ENCODE measurements at regions not wholly inside any gene's neighbourhood (a gene's known extent, or its start where the extent isn't known, plus 50 kb on each side); places are given as distances from the start of the nearest gene placed in this dataset.

DNA sequence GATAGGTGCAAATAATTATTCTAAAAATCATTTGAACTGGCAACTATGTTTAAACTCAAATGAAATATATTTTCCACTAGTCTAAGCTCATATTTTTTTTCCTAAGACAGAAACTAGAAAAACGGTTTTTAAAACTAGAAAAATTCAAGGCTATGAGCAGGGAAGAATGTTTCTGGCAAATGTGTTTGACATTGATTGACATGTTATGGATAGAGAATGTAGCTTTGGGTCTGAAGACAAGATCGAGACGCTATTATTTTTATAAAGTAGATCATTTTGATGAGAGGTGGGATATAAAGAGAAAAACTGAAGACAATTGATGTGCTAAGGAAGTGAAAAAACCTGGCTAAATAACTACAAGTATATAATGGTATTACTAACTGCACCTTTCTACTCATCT lies 415.2 kb downstream of the GABRB3 start:
- no peak for TF ChIP-seq ZNF785 (tag by site-specific recombination; IDR thresholded peaks at IDR 0.05)
- TF ChIP-seq ZNF626 (tag by site-specific recombination; IDR thresholded peaks at IDR 0.05): no peak
- TF ChIP-seq, protein P1, sequence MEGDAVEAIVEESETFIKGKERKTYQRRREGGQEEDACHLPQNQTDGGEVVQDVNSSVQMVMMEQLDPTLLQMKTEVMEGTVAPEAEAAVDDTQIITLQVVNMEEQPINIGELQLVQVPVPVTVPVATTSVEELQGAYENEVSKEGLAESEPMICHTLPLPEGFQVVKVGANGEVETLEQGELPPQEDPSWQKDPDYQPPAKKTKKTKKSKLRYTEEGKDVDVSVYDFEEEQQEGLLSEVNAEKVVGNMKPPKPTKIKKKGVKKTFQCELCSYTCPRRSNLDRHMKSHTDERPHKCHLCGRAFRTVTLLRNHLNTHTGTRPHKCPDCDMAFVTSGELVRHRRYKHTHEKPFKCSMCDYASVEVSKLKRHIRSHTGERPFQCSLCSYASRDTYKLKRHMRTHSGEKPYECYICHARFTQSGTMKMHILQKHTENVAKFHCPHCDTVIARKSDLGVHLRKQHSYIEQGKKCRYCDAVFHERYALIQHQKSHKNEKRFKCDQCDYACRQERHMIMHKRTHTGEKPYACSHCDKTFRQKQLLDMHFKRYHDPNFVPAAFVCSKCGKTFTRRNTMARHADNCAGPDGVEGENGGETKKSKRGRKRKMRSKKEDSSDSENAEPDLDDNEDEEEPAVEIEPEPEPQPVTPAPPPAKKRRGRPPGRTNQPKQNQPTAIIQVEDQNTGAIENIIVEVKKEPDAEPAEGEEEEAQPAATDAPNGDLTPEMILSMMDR (tag by site-specific recombination; IDR thresholded peaks at IDR 0.05): no peak
- no peak for TF ChIP-seq ZNF133 (tag by site-specific recombination; IDR thresholded peaks at IDR 0.05)
- no peak for TF ChIP-seq ZBTB8A (tag by site-specific recombination; IDR thresholded peaks at IDR 0.05)
- no peak for TF ChIP-seq ZNF274 (IDR thresholded peaks at IDR 0.05; ENCODE audit: low read length)
- no peak for TF ChIP-seq ZNF274 (tag by site-specific recombination; IDR thresholded peaks at IDR 0.05; ENCODE audit: borderline replicate concordance)
- no peak for TF ChIP-seq ZNF404 (tag by site-specific recombination; IDR thresholded peaks at IDR 0.05)
- no peak for TF ChIP-seq ZNF791 (tag by site-specific recombination; IDR thresholded peaks at IDR 0.05)
- TF ChIP-seq, protein P2, sequence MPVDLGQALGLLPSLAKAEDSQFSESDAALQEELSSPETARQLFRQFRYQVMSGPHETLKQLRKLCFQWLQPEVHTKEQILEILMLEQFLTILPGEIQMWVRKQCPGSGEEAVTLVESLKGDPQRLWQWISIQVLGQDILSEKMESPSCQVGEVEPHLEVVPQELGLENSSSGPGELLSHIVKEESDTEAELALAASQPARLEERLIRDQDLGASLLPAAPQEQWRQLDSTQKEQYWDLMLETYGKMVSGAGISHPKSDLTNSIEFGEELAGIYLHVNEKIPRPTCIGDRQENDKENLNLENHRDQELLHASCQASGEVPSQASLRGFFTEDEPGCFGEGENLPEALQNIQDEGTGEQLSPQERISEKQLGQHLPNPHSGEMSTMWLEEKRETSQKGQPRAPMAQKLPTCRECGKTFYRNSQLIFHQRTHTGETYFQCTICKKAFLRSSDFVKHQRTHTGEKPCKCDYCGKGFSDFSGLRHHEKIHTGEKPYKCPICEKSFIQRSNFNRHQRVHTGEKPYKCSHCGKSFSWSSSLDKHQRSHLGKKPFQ (tag by site-specific recombination; IDR thresholded peaks at IDR 0.05): no peak
- no peak for TF ChIP-seq EGR2 (tag by site-specific recombination; IDR thresholded peaks at IDR 0.05; ENCODE audit: low read depth)
- TF ChIP-seq, protein P3, sequence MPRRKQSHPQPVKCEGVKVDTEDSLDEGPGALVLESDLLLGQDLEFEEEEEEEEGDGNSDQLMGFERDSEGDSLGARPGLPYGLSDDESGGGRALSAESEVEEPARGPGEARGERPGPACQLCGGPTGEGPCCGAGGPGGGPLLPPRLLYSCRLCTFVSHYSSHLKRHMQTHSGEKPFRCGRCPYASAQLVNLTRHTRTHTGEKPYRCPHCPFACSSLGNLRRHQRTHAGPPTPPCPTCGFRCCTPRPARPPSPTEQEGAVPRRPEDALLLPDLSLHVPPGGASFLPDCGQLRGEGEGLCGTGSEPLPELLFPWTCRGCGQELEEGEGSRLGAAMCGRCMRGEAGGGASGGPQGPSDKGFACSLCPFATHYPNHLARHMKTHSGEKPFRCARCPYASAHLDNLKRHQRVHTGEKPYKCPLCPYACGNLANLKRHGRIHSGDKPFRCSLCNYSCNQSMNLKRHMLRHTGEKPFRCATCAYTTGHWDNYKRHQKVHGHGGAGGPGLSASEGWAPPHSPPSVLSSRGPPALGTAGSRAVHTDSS (tag by site-specific recombination; IDR thresholded peaks at IDR 0.05): no peak
- no peak for TF ChIP-seq ZNF585B (tag by site-specific recombination; IDR thresholded peaks at IDR 0.05)
- TF ChIP-seq, protein P4, sequence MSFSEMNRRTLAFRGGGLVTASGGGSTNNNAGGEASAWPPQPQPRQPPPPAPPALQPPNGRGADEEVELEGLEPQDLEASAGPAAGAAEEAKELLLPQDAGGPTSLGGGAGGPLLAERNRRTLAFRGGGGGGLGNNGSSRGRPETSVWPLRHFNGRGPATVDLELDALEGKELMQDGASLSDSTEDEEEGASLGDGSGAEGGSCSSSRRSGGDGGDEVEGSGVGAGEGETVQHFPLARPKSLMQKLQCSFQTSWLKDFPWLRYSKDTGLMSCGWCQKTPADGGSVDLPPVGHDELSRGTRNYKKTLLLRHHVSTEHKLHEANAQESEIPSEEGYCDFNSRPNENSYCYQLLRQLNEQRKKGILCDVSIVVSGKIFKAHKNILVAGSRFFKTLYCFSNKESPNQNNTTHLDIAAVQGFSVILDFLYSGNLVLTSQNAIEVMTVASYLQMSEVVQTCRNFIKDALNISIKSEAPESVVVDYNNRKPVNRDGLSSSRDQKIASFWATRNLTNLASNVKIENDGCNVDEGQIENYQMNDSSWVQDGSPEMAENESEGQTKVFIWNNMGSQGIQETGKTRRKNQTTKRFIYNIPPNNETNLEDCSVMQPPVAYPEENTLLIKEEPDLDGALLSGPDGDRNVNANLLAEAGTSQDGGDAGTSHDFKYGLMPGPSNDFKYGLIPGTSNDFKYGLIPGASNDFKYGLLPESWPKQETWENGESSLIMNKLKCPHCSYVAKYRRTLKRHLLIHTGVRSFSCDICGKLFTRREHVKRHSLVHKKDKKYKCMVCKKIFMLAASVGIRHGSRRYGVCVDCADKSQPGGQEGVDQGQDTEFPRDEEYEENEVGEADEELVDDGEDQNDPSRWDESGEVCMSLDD (tag by site-specific recombination; IDR thresholded peaks at IDR 0.05): no peak

Data from HEK293 (cell line).